DOHH2 (cell line): ENCODE measurements at regions not wholly inside any gene's neighbourhood (a gene's known extent, or its start where the extent isn't known, plus 50 kb on each side); places are given as distances from the start of the nearest gene placed in this dataset.

ENCODE experiments used
- H3F3A ChIP-seq: fragments of 200-600 bp; sonication (generic), shearing (Covaris generic); 2 replicates; pipeline ENCODE4 v1.6.0; 2016; ENCODE audit warnings: antibody characterized with exemption, mild to moderate bottlenecking; ENCODE audit not compliant: control insufficient read depth, insufficient read depth
- H3K27ac ChIP-seq: fragments of 200-600 bp; sonication (generic); 2 replicates; pipeline ENCODE4 v1.5.1; 2014; ENCODE audit warnings: low read depth, mild to moderate bottlenecking, low read length, moderate library complexity
- H3K27me3 ChIP-seq: fragments of 200-600 bp; sonication (generic); 2 replicates; pipeline ENCODE4 v1.6.1; 2014; ENCODE audit warnings: mild to moderate bottlenecking, low read length, mixed read lengths; ENCODE audit not compliant: control insufficient read depth
- H3K36me3 ChIP-seq: fragments of 200-600 bp; sonication (generic); 2 replicates; pipeline ENCODE4 v1.6.1; 2014; ENCODE audit warnings: mild to moderate bottlenecking, low read length, moderate library complexity, mixed read lengths; ENCODE audit not compliant: control insufficient read depth
- H3K4me1 ChIP-seq: fragments of 200-600 bp; sonication (generic); 2 replicates; pipeline ENCODE4 v1.6.1; 2014; ENCODE audit warnings: mild to moderate bottlenecking, low read length, mixed read lengths; ENCODE audit not compliant: control insufficient read depth
- H3K4me2 ChIP-seq: fragments of 200-600 bp; sonication (generic); 2 replicates; pipeline ENCODE4 v1.6.0; 2014; ENCODE audit warnings: mild to moderate bottlenecking, low read length, moderate library complexity
- H3K4me3 ChIP-seq: fragments of 200-600 bp; sonication (generic); 2 replicates; pipeline ENCODE4 v1.5.1; 2014; ENCODE audit warnings: mild to moderate bottlenecking, low read length, mixed read lengths
- H3K79me2 ChIP-seq: fragments of 200-600 bp; sonication (generic); 2 replicates; pipeline ENCODE4 v1.6.1; 2014; ENCODE audit warnings: mild to moderate bottlenecking, low read length, mixed read lengths; ENCODE audit not compliant: control insufficient read depth
- H3K9me2 ChIP-seq: fragments of 200-600 bp; sonication (generic); replicated peaks from 2 replicates; pipeline ENCODE4 v1.6.1; 2014; ENCODE audit warnings: mild to moderate bottlenecking, low read length, mixed read lengths; ENCODE audit not compliant: control insufficient read depth
- H3K9me3 ChIP-seq: fragments of 200-600 bp; sonication (generic); 2 replicates; pipeline ENCODE4 v1.6.1; 2014; ENCODE audit warnings: antibody characterized with exemption, low read length, mixed read lengths; ENCODE audit not compliant: control insufficient read depth, insufficient read depth
- H4K20me1 ChIP-seq: fragments of 200-600 bp; sonication (generic); 2 replicates; pipeline ENCODE4 v1.6.0; 2014; ENCODE audit warnings: low read depth, mild to moderate bottlenecking, antibody characterized with exemption, low read length, moderate library complexity; ENCODE audit not compliant: control insufficient read depth, insufficient read depth
- CTCF ChIP-seq: fragments of 200-600 bp; sonication (generic); IDR thresholded peaks from one replicate; pipeline ENCODE4 v1.5.1; 2014; ENCODE audit warnings: antibody characterized with exemption, mild to moderate bottlenecking, low read depth, low read length; ENCODE audit not compliant: poor library complexity, severe bottlenecking
- EZH2phosphoT487 ChIP-seq: fragments of 200-600 bp; sonication (generic); IDR thresholded peaks from 2 replicates; pipeline ENCODE4 v1.6.1; 2017; ENCODE audit warnings: borderline replicate concordance, mild to moderate bottlenecking, antibody characterized with exemption, low read length, moderate library complexity, mixed read lengths

GRCh38 chr5:103340717-103341388 lies 82.3 kb downstream of the MACIR start:
- Histone ChIP-seq H3K4me3 (no peak overlapping the region), H3K36me3 (no peaks in the 10 kb centered on the region), H3K27me3 (no peaks in the 10 kb centered on the region), H3K27ac (no peak overlapping the region), H3K9me2 (no peaks in the 10 kb centered on the region), H3K9me3 (no peaks in the 10 kb centered on the region), H3K79me2 (no peaks in the 10 kb centered on the region), H3K4me1 (no peaks in the 10 kb centered on the region), H4K20me1 (no peaks in the 10 kb centered on the region), H3F3A (no peaks in the 10 kb centered on the region), H3K4me2 (no peak overlapping the region)
- TF ChIP-seq EZH2phosphoT487 = no peak
- TF ChIP-seq CTCF = no peak

GRCh38 chr5:103340132-103340531 lies 81.6 kb downstream of the MACIR start:
- no peak overlapping the region for H3K27ac ChIP-seq
- no peaks in the 10 kb centered on the region for H3K27me3 ChIP-seq
- H4K20me1 ChIP-seq = no peaks in the 10 kb centered on the region
- H3F3A ChIP-seq = no peaks in the 10 kb centered on the region
- H3K36me3 ChIP-seq = no peaks in the 10 kb centered on the region
- TF ChIP-seq EZH2phosphoT487 = no peak
- no peak for TF ChIP-seq CTCF
- no peak overlapping the region for H3K4me2 ChIP-seq
- no peaks in the 10 kb centered on the region for H3K9me3 ChIP-seq
- no peaks in the 10 kb centered on the region for H3K79me2 ChIP-seq
- H3K9me2 ChIP-seq = no peaks in the 10 kb centered on the region
- no peaks in the 10 kb centered on the region for H3K4me1 ChIP-seq
- H3K4me3 ChIP-seq = no peak overlapping the region

- Histone ChIP-seq H3F3A (no peaks in the 10 kb centered on the region), H4K20me1 (no peaks in the 10 kb centered on the region), H3K27me3 (peaks cover 7% of the 10 kb centered on the region; the same call in 1 of the 2 replicates), H3K4me1 (no peaks in the 10 kb centered on the region), H3K36me3 (no peaks in the 10 kb centered on the region), H3K9me3 (no peaks in the 10 kb centered on the region), H3K4me2 (no peak overlapping the region), H3K27ac (no peak overlapping the region), H3K4me3 (no peak overlapping the region), H3K9me2 (no peaks in the 10 kb centered on the region), H3K79me2 (no peaks in the 10 kb centered on the region)
- TF ChIP-seq EZH2phosphoT487 (no peak), CTCF (no peak)
Measured at GRCh38 chr5:103336941-103337340, 78.4 kb downstream of the MACIR start.
